ENCODE measurements at regions not wholly inside any gene's neighbourhood (a gene's known extent, or its start where the extent isn't known, plus 50 kb on each side); places are given as distances from the start of the nearest gene placed in this dataset.

- H3K9ac ChIP-seq (ENCODE audit: low read depth, low read length), result no peak overlapping the region
- peaks cover 13% of the 10 kb centered on the region for H3K4me1 ChIP-seq (ENCODE audit: control insufficient read depth, insufficient read depth, low read length)
- no peaks in the 10 kb centered on the region for H3K9me3 ChIP-seq (ENCODE audit: control insufficient read depth, insufficient read depth, low read length)
- no peaks in the 10 kb centered on the region for H3K36me3 ChIP-seq (ENCODE audit: control insufficient read depth, insufficient read depth, low read length)
- no peak overlapping the region for H3K4me3 ChIP-seq (ENCODE audit: low read depth, low read length)
- H3K27ac ChIP-seq (ENCODE audit: low read depth, low read length), result no peak overlapping the region
- H3K27me3 ChIP-seq (ENCODE audit: control insufficient read depth, insufficient read depth, low read length), result no peaks in the 10 kb centered on the region
Measured at GRCh38 chr13:48844676-48845075, 131.0 kb upstream of the FNDC3A start.

GRCh38 chr13:48849515-48849914 lies 126.2 kb upstream of the FNDC3A start:
- peaks cover 13% of the 10 kb centered on the region; the same call in 1 of the 2 replicates for H3K4me1 ChIP-seq (ENCODE audit: control insufficient read depth, insufficient read depth, low read length)
- H3K4me3 ChIP-seq (ENCODE audit: low read depth, low read length), result no peak overlapping the region
- H3K36me3 ChIP-seq (ENCODE audit: control insufficient read depth, insufficient read depth, low read length), result no peaks in the 10 kb centered on the region
- H3K27me3 ChIP-seq (ENCODE audit: control insufficient read depth, insufficient read depth, low read length), result no peaks in the 10 kb centered on the region
- H3K27ac ChIP-seq (ENCODE audit: low read depth, low read length), result no peak overlapping the region
- H3K9ac ChIP-seq (ENCODE audit: low read depth, low read length), result no peak overlapping the region
- H3K9me3 ChIP-seq (ENCODE audit: control insufficient read depth, insufficient read depth, low read length), result no peaks in the 10 kb centered on the region

- no peaks in the 10 kb centered on the region for H3K36me3 ChIP-seq (ENCODE audit: control insufficient read depth, insufficient read depth, low read length)
- H3K9ac ChIP-seq (ENCODE audit: low read depth, low read length), result no peak overlapping the region
- no peaks in the 10 kb centered on the region for H3K27me3 ChIP-seq (ENCODE audit: control insufficient read depth, insufficient read depth, low read length)
- peak overlapping the region; percentile 19 for H3K27ac ChIP-seq (ENCODE audit: low read depth, low read length)
- no peak overlapping the region for H3K4me3 ChIP-seq (ENCODE audit: low read depth, low read length)
- H3K9me3 ChIP-seq (ENCODE audit: control insufficient read depth, insufficient read depth, low read length), result no peaks in the 10 kb centered on the region
- peaks cover 13% of the 10 kb centered on the region; the same call in 1 of the 2 replicates for H3K4me1 ChIP-seq (ENCODE audit: control insufficient read depth, insufficient read depth, low read length)
Measured at GRCh38 chr13:48851707-48852106, 124.0 kb upstream of the FNDC3A start.

- peaks cover 13% of the 10 kb centered on the region; the same call in 1 of the 2 replicates for H3K4me1 ChIP-seq (ENCODE audit: control insufficient read depth, insufficient read depth, low read length)
- no peaks in the 10 kb centered on the region for H3K27me3 ChIP-seq (ENCODE audit: control insufficient read depth, insufficient read depth, low read length)
- H3K36me3 ChIP-seq (ENCODE audit: control insufficient read depth, insufficient read depth, low read length), result no peaks in the 10 kb centered on the region
- no peak overlapping the region for H3K4me3 ChIP-seq (ENCODE audit: low read depth, low read length)
- no peaks in the 10 kb centered on the region for H3K9me3 ChIP-seq (ENCODE audit: control insufficient read depth, insufficient read depth, low read length)
- H3K9ac ChIP-seq (ENCODE audit: low read depth, low read length), result no peak overlapping the region
- no peak overlapping the region for H3K27ac ChIP-seq (ENCODE audit: low read depth, low read length)
Measured at GRCh38 chr13:48852911-48853727, 122.6 kb upstream of the FNDC3A start.

- no peak overlapping the region for H3K4me3 ChIP-seq (ENCODE audit: low read depth, low read length)
- H3K9ac ChIP-seq (ENCODE audit: low read depth, low read length), result no peak overlapping the region
- no peaks in the 10 kb centered on the region for H3K36me3 ChIP-seq (ENCODE audit: control insufficient read depth, insufficient read depth, low read length)
- H3K27me3 ChIP-seq (ENCODE audit: control insufficient read depth, insufficient read depth, low read length), result no peaks in the 10 kb centered on the region
- no peaks in the 10 kb centered on the region for H3K9me3 ChIP-seq (ENCODE audit: control insufficient read depth, insufficient read depth, low read length)
- H3K4me1 ChIP-seq (ENCODE audit: control insufficient read depth, insufficient read depth, low read length), result peaks cover 14% of the 10 kb centered on the region
- no peak overlapping the region for H3K27ac ChIP-seq (ENCODE audit: low read depth, low read length)
Measured at GRCh38 chr13:48853728-48854102, 122.0 kb upstream of the FNDC3A start.

- H3K36me3 ChIP-seq (ENCODE audit: control insufficient read depth, insufficient read depth, low read length), result no peaks in the 10 kb centered on the region
- no peak overlapping the region for H3K4me3 ChIP-seq (ENCODE audit: low read depth, low read length)
- no peak overlapping the region for H3K9ac ChIP-seq (ENCODE audit: low read depth, low read length)
- peaks cover 21% of the 10 kb centered on the region for H3K4me1 ChIP-seq (ENCODE audit: control insufficient read depth, insufficient read depth, low read length)
- H3K9me3 ChIP-seq (ENCODE audit: control insufficient read depth, insufficient read depth, low read length), result no peaks in the 10 kb centered on the region
- H3K27me3 ChIP-seq (ENCODE audit: control insufficient read depth, insufficient read depth, low read length), result no peaks in the 10 kb centered on the region
- no peak overlapping the region for H3K27ac ChIP-seq (ENCODE audit: low read depth, low read length)
Measured at GRCh38 chr13:48857576-48857975, 118.1 kb upstream of the FNDC3A start.

GRCh38 chr13:48858122-48858902 lies 117.4 kb upstream of the FNDC3A start:
- Histone ChIP-seq H3K9me3 (ENCODE audit: control insufficient read depth, insufficient read depth, low read length) (no peaks in the 10 kb centered on the region), H3K27me3 (ENCODE audit: control insufficient read depth, insufficient read depth, low read length) (no peaks in the 10 kb centered on the region), H3K27ac (ENCODE audit: low read depth, low read length) (no peak overlapping the region), H3K4me3 (ENCODE audit: low read depth, low read length) (no peak overlapping the region), H3K4me1 (ENCODE audit: control insufficient read depth, insufficient read depth, low read length) (peaks cover 21% of the 10 kb centered on the region), H3K9ac (ENCODE audit: low read depth, low read length) (no peak overlapping the region), H3K36me3 (ENCODE audit: control insufficient read depth, insufficient read depth, low read length) (no peaks in the 10 kb centered on the region)

GRCh38 chr13:48859272-48860105 lies 116.2 kb upstream of the FNDC3A start:
- Histone ChIP-seq H3K9me3 (ENCODE audit: control insufficient read depth, insufficient read depth, low read length) (no peaks in the 10 kb centered on the region), H3K36me3 (ENCODE audit: control insufficient read depth, insufficient read depth, low read length) (no peaks in the 10 kb centered on the region), H3K9ac (ENCODE audit: low read depth, low read length) (no peak overlapping the region), H3K4me3 (ENCODE audit: low read depth, low read length) (no peak overlapping the region), H3K27me3 (ENCODE audit: control insufficient read depth, insufficient read depth, low read length) (no peaks in the 10 kb centered on the region), H3K4me1 (ENCODE audit: control insufficient read depth, insufficient read depth, low read length) (peaks cover 21% of the 10 kb centered on the region), H3K27ac (ENCODE audit: low read depth, low read length) (peak overlapping the region; percentile 22)

- no peak overlapping the region for H3K9ac ChIP-seq (ENCODE audit: low read depth, low read length)
- H3K4me3 ChIP-seq (ENCODE audit: low read depth, low read length), result no peak overlapping the region
- H3K27me3 ChIP-seq (ENCODE audit: control insufficient read depth, insufficient read depth, low read length), result no peaks in the 10 kb centered on the region
- no peaks in the 10 kb centered on the region for H3K9me3 ChIP-seq (ENCODE audit: control insufficient read depth, insufficient read depth, low read length)
- no peak overlapping the region for H3K27ac ChIP-seq (ENCODE audit: low read depth, low read length)
- H3K4me1 ChIP-seq (ENCODE audit: control insufficient read depth, insufficient read depth, low read length), result peaks cover 21% of the 10 kb centered on the region
- H3K36me3 ChIP-seq (ENCODE audit: control insufficient read depth, insufficient read depth, low read length), result no peaks in the 10 kb centered on the region
Measured at GRCh38 chr13:48860364-48860763, 115.3 kb upstream of the FNDC3A start.

GRCh38 chr13:48862572-48862971 lies 113.1 kb upstream of the FNDC3A start:
- Histone ChIP-seq H3K9me3 (ENCODE audit: control insufficient read depth, insufficient read depth, low read length) (no peaks in the 10 kb centered on the region), H3K27me3 (ENCODE audit: control insufficient read depth, insufficient read depth, low read length) (no peaks in the 10 kb centered on the region), H3K9ac (ENCODE audit: low read depth, low read length) (no peak overlapping the region), H3K36me3 (ENCODE audit: control insufficient read depth, insufficient read depth, low read length) (no peaks in the 10 kb centered on the region), H3K4me1 (ENCODE audit: control insufficient read depth, insufficient read depth, low read length) (peaks cover 21% of the 10 kb centered on the region), H3K27ac (ENCODE audit: low read depth, low read length) (no peak overlapping the region), H3K4me3 (ENCODE audit: low read depth, low read length) (no peak overlapping the region)

Data from HUES48 (cell line).